ENCODE measurements at regions not wholly inside any gene's neighbourhood (a gene's known extent, or its start where the extent isn't known, plus 50 kb on each side); places are given as distances from the start of the nearest gene placed in this dataset.

DNA sequence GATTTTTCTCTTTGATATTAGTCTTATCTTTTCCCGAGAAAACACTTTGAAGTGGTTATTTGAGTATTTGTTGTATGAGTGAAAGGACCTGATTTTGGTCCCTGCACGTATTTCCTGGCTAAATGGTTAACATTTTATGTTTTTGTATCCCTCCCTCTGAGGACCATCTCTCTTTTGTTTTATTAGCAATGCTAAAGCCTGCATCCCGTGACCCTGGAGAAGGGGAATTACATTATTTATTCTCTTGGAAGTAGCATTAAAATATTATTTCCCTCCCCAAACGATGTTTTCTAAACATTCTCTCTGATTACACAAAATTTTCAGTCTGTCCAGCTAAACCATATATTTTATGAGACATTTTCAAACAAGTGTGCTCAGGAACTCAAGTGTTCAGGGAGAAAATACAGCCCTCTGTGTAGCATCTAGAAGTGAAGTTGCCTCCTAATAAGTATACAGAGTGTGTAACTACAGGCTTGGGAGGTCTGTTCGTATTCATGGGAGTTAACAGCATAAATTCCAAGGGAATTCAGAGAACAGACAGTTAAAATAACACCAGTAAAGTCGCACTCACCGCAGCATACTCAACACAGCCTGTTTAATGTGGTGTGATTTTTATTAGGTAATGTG, 163.8 kb upstream of the NPVF start:
- no peak overlapping the region for H3K27ac ChIP-seq (replicated peaks)
- peaks cover 8% of the 10 kb centered on the region for H3K27me3 ChIP-seq (ENCODE audit: insufficient read depth, poor library complexity, severe bottlenecking)
- no peak for DNase-seq (ENCODE audit: low read depth in 1 of 2, low spot score in 1 of 2)
- TF ChIP-seq SPI1 (IDR thresholded peaks at IDR 0.05; ENCODE audit: borderline replicate concordance, low read depth) = no peak
- TF ChIP-seq, protein P1, sequence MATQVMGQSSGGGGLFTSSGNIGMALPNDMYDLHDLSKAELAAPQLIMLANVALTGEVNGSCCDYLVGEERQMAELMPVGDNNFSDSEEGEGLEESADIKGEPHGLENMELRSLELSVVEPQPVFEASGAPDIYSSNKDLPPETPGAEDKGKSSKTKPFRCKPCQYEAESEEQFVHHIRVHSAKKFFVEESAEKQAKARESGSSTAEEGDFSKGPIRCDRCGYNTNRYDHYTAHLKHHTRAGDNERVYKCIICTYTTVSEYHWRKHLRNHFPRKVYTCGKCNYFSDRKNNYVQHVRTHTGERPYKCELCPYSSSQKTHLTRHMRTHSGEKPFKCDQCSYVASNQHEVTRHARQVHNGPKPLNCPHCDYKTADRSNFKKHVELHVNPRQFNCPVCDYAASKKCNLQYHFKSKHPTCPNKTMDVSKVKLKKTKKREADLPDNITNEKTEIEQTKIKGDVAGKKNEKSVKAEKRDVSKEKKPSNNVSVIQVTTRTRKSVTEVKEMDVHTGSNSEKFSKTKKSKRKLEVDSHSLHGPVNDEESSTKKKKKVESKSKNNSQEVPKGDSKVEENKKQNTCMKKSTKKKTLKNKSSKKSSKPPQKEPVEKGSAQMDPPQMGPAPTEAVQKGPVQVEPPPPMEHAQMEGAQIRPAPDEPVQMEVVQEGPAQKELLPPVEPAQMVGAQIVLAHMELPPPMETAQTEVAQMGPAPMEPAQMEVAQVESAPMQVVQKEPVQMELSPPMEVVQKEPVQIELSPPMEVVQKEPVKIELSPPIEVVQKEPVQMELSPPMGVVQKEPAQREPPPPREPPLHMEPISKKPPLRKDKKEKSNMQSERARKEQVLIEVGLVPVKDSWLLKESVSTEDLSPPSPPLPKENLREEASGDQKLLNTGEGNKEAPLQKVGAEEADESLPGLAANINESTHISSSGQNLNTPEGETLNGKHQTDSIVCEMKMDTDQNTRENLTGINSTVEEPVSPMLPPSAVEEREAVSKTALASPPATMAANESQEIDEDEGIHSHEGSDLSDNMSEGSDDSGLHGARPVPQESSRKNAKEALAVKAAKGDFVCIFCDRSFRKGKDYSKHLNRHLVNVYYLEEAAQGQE (IDR thresholded peaks at IDR 0.05; ENCODE audit: insufficient replicate concordance, low read depth) = no peak
- no peak for TF ChIP-seq POLR2AphosphoS5 (IDR thresholded peaks at IDR 0.05; ENCODE audit: low read depth)
- TF ChIP-seq GABPA (IDR thresholded peaks at IDR 0.05; ENCODE audit: low read depth) = no peak
- TF ChIP-seq, protein P2, sequence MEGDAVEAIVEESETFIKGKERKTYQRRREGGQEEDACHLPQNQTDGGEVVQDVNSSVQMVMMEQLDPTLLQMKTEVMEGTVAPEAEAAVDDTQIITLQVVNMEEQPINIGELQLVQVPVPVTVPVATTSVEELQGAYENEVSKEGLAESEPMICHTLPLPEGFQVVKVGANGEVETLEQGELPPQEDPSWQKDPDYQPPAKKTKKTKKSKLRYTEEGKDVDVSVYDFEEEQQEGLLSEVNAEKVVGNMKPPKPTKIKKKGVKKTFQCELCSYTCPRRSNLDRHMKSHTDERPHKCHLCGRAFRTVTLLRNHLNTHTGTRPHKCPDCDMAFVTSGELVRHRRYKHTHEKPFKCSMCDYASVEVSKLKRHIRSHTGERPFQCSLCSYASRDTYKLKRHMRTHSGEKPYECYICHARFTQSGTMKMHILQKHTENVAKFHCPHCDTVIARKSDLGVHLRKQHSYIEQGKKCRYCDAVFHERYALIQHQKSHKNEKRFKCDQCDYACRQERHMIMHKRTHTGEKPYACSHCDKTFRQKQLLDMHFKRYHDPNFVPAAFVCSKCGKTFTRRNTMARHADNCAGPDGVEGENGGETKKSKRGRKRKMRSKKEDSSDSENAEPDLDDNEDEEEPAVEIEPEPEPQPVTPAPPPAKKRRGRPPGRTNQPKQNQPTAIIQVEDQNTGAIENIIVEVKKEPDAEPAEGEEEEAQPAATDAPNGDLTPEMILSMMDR (IDR thresholded peaks at IDR 0.05; ENCODE audit: insufficient read depth, low read length) = no peak
- H3K4me3 ChIP-seq (replicated peaks; ENCODE audit: insufficient read depth, low read length) = no peak overlapping the region

DNA sequence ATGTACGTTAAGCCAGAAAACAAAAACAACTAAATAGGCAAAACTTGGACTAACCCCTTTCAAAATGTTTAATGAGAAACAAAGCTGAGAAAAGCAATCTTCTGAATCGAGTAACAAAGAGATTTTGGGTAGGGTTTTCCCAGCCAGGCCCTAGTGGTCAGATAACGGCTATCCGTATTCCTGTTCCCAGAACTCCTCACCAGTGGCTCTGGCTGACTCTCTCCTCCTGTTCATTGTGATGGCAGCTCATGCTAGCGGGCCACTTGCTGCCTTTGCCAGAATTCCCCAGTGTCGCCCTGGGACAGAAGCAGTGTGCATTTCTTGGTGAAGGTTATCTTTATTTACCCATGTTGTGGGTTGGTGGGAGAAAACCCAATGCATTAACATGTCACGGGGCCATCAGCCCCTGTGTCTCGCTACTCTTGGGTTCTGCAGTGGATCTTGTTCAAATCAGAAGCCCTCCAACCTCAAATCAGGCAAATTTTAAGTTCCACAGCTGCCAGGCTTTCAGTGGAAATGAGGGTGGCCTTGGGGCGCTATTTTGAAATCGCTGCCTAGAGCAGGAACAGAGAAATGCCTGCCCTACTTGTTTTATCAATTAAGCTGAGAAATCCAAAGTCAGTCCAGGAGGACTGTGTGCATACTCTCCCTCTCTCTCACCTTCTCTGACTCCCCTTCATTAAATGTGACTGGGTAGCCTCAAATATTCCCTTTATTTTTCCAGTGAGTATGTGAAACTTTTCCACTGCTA, 164.5 kb upstream of the NPVF start:
- no peak for DNase-seq (ENCODE audit: low read depth in 1 of 2, low spot score in 1 of 2)
- TF ChIP-seq SPI1 (IDR thresholded peaks at IDR 0.05; ENCODE audit: borderline replicate concordance, low read depth) (no peak), POLR2AphosphoS5 (IDR thresholded peaks at IDR 0.05; ENCODE audit: low read depth) (no peak), GABPA (IDR thresholded peaks at IDR 0.05; ENCODE audit: low read depth) (no peak)
- TF ChIP-seq, protein P2 (IDR thresholded peaks at IDR 0.05; ENCODE audit: insufficient read depth, low read length) = no peak
- TF ChIP-seq, protein P1 (IDR thresholded peaks at IDR 0.05; ENCODE audit: insufficient replicate concordance, low read depth) = no peak
- H3K27ac ChIP-seq (replicated peaks) = no peak overlapping the region
- H3K4me3 ChIP-seq (replicated peaks; ENCODE audit: insufficient read depth, low read length) = no peak overlapping the region
- H3K27me3 ChIP-seq (ENCODE audit: insufficient read depth, poor library complexity, severe bottlenecking) = peaks cover 8% of the 10 kb centered on the region

DNA sequence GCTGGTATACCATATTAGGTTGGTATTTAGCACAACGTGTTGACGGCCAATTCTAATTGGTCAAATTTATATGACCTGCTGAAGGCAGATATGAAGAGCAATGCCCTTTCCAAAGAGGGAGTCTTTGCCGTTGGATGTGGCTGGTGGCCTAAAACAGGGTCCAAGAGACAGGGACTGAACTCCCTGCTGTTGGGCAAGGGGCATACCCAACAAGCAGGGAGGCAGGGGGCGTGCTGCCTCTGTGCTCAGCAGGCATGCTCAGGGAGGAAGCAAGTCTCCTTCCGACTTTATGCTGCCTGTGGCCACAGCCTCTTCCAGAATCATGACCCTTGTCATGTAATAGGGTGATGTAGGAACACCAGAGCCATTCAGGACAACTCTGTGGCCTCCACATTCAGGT, 167.7 kb upstream of the NPVF start:
- Histone ChIP-seq H3K27ac (replicated peaks) (no peak overlapping the region), H3K27me3 (ENCODE audit: insufficient read depth, poor library complexity, severe bottlenecking) (peaks cover 10% of the 10 kb centered on the region), H3K4me3 (replicated peaks; ENCODE audit: insufficient read depth, low read length) (no peak overlapping the region)
- TF ChIP-seq, protein P2 (IDR thresholded peaks at IDR 0.05; ENCODE audit: insufficient read depth, low read length) = no peak
- TF ChIP-seq, protein P1 (IDR thresholded peaks at IDR 0.05; ENCODE audit: insufficient replicate concordance, low read depth) = no peak
- no peak for TF ChIP-seq SPI1 (IDR thresholded peaks at IDR 0.05; ENCODE audit: borderline replicate concordance, low read depth)
- TF ChIP-seq POLR2AphosphoS5 (IDR thresholded peaks at IDR 0.05; ENCODE audit: low read depth) = no peak
- TF ChIP-seq GABPA (IDR thresholded peaks at IDR 0.05; ENCODE audit: low read depth) = no peak
- DNase-seq (ENCODE audit: low read depth in 1 of 2, low spot score in 1 of 2) = no peak

Data from HL-60 (cell line).